ENCODE measurements at regions not wholly inside any gene's neighbourhood (a gene's known extent, or its start where the extent isn't known, plus 50 kb on each side); places are given as distances from the start of the nearest gene placed in this dataset.

- DNase-seq (ENCODE audit: extremely low read depth, low read depth): no peak
- TF ChIP-seq CTCF (IDR thresholded peaks at IDR 0.05; ENCODE audit: low read depth, low read length): no peak
These were observed 183.7 kb upstream of the COPS8 start for GRCh38 chr2:236901956-236902355.

GRCh38 chr2:236903978-236904377 lies 181.7 kb upstream of the COPS8 start:
- DNase-seq (ENCODE audit: extremely low read depth, low read depth): no peak
- TF ChIP-seq CTCF (IDR thresholded peaks at IDR 0.05; ENCODE audit: low read depth, low read length): no peak

GRCh38 chr2:236904389-236905263 lies 181.1 kb upstream of the COPS8 start:
- no peak for TF ChIP-seq CTCF (IDR thresholded peaks at IDR 0.05; ENCODE audit: low read depth, low read length)
- no peak for DNase-seq (ENCODE audit: extremely low read depth, low read depth)

GRCh38 chr2:236905976-236906375 lies 179.7 kb upstream of the COPS8 start:
- no peak for DNase-seq (ENCODE audit: extremely low read depth, low read depth)
- TF ChIP-seq CTCF (IDR thresholded peaks at IDR 0.05; ENCODE audit: low read depth, low read length): no peak

GRCh38 chr2:236908439-236909192 lies 177.1 kb upstream of the COPS8 start:
- no peak for DNase-seq (ENCODE audit: extremely low read depth, low read depth)
- TF ChIP-seq CTCF (IDR thresholded peaks at IDR 0.05; ENCODE audit: low read depth, low read length): no peak

- no peak for TF ChIP-seq CTCF (IDR thresholded peaks at IDR 0.05; ENCODE audit: low read depth, low read length)
- no peak for DNase-seq (ENCODE audit: extremely low read depth, low read depth)
These were observed 176.5 kb upstream of the COPS8 start for GRCh38 chr2:236909193-236909504.

GRCh38 chr2:236909802-236910201 lies 175.9 kb upstream of the COPS8 start:
- no peak for DNase-seq (ENCODE audit: extremely low read depth, low read depth)
- TF ChIP-seq CTCF (IDR thresholded peaks at IDR 0.05; ENCODE audit: low read depth, low read length): no peak

Measured in AG09319 (cell line).